HTR-8/SVneo (cell line): ENCODE measurements at regions not wholly inside any gene's neighbourhood (a gene's known extent, or its start where the extent isn't known, plus 50 kb on each side); places are given as distances from the start of the nearest gene placed in this dataset.

Source experiments
- DNase-seq: peaks from one replicate; pipeline ENCODE4 v3.0.0; 2011; ENCODE audit warnings: low spot score, mixed read lengths; ENCODE audit not compliant: insufficient read length
- FAIRE-seq: peaks from 2 replicates; lab custom pipeline; 2011; peaks lifted over from hg19 to GRCh38; lab: Jason Lieb, UNC

- no peak for FAIRE-seq
These were observed 53.4 kb upstream of the STK17B start for GRCh38 chr2:196224756-196225155.

GRCh38 chr2:196225213-196225612 is 53.8 kb upstream of the STK17B start:
- no peak for DNase-seq
- no peak for FAIRE-seq

More at GRCh38 chr2:196224756-196225155, 53.4 kb upstream of the STK17B start:
- DNase-seq, result no peak

GRCh38 chr2:196226058-196226706 is 54.8 kb upstream of the STK17B start:
- no peak for FAIRE-seq

GRCh38 chr2:196226707-196227065 is 55.3 kb upstream of the STK17B start:
- DNase-seq (no peak), FAIRE-seq (no peak)

More at GRCh38 chr2:196226058-196226706, 54.8 kb upstream of the STK17B start:
- DNase-seq, result no peak

GRCh38 chr2:196229013-196229412 is 57.6 kb upstream of the STK17B start:
- no peak for FAIRE-seq
- DNase-seq, result no peak

- no peak for FAIRE-seq
- no peak for DNase-seq
These were observed 58.9 kb upstream of the STK17B start for GRCh38 chr2:196230061-196230854.

GRCh38 chr2:196233021-196233804 is 61.8 kb upstream of the STK17B start:
- FAIRE-seq (peak; percentile 55), DNase-seq (peak; percentile 71)

GRCh38 chr2:196233805-196234475 is 62.6 kb upstream of the STK17B start:
- no peak for FAIRE-seq

GRCh38 chr2:196234672-196235071 is 63.3 kb upstream of the STK17B start:
- FAIRE-seq, result no peak
- no peak for DNase-seq

More at GRCh38 chr2:196233805-196234475, 62.6 kb upstream of the STK17B start:
- no peak for DNase-seq

GRCh38 chr2:196238836-196239380 is 67.5 kb upstream of the STK17B start:
- no peak for DNase-seq
- FAIRE-seq, result no peak

- DNase-seq, result peak; percentile 12
- no peak for FAIRE-seq
These were observed 68.5 kb upstream of the STK17B start for GRCh38 chr2:196239622-196240587.

GRCh38 chr2:196241175-196241574 is 69.8 kb upstream of the STK17B start:
- no peak for DNase-seq
- no peak for FAIRE-seq

- DNase-seq, result no peak
These were observed 70.8 kb upstream of the STK17B start for GRCh38 chr2:196242131-196242620.

GRCh38 chr2:196244516-196244915 is 73.1 kb upstream of the STK17B start:
- DNase-seq, result no peak
- FAIRE-seq, result no peak

More at GRCh38 chr2:196242131-196242620, 70.8 kb upstream of the STK17B start:
- no peak for FAIRE-seq

GRCh38 chr2:196244966-196245365 is 73.6 kb upstream of the STK17B start:
- DNase-seq (no peak), FAIRE-seq (no peak)

- FAIRE-seq, result no peak
- DNase-seq, result no peak
These were observed 74.2 kb upstream of the STK17B start for GRCh38 chr2:196245378-196246140.

- FAIRE-seq, result no peak
These were observed 76.0 kb upstream of the STK17B start for GRCh38 chr2:196247114-196247975.

More at GRCh38 chr2:196247114-196247975, 76.0 kb upstream of the STK17B start:
- DNase-seq, result no peak
